Osteoblast (primary cell): ENCODE measurements at regions not wholly inside any gene's neighbourhood (a gene's known extent, or its start where the extent isn't known, plus 50 kb on each side); places are given as distances from the start of the nearest gene placed in this dataset.

Experiments
- DNase-seq: peaks from one replicate; pipeline ENCODE4 v3.0.0; 2011; ENCODE audit warnings: low spot score, mixed read lengths; ENCODE audit not compliant: insufficient read length; ENCODE audit errors: missing footprints
- H2AFZ ChIP-seq: 2 replicates; pipeline ENCODE4 v1.6.0; 2011; ENCODE audit warnings: mild to moderate bottlenecking, low read length
- H3K27ac ChIP-seq: 2 replicates; pipeline ENCODE4 v1.5.1; 2011; ENCODE audit warnings: mild to moderate bottlenecking, low read depth, low read length, moderate library complexity
- H3K27me3 ChIP-seq: 2 replicates; pipeline ENCODE4 v1.6.0; 2012; ENCODE audit warnings: mild to moderate bottlenecking, control low read depth, inconsistent platforms, low read length, moderate library complexity; ENCODE audit not compliant: insufficient read depth
- H3K36me3 ChIP-seq: 2 replicates; pipeline ENCODE4 v1.5.1; 2011; ENCODE audit warnings: mild to moderate bottlenecking, low read length, control low read depth, moderate library complexity; ENCODE audit not compliant: insufficient read depth
- H3K4me1 ChIP-seq: 2 replicates; pipeline ENCODE4 v1.5.1; 2011; ENCODE audit warnings: mild to moderate bottlenecking, low read length, control low read depth, moderate library complexity; ENCODE audit not compliant: insufficient read depth
- H3K4me2 ChIP-seq: 2 replicates; pipeline ENCODE4 v1.6.0; 2011; ENCODE audit warnings: mild to moderate bottlenecking, low read length; ENCODE audit not compliant: insufficient read depth
- H3K4me3 ChIP-seq: fragments of 200-600 bp; sonication (generic); 3 replicates; pipeline ENCODE4 v1.5.1; 2012; ENCODE audit warnings: mild to moderate bottlenecking, low read length, inconsistent platforms; ENCODE audit not compliant: insufficient read depth
- H3K79me2 ChIP-seq: 2 replicates; pipeline ENCODE4 v1.6.0; 2012; ENCODE audit warnings: mild to moderate bottlenecking, low read length, control low read depth, inconsistent platforms; ENCODE audit not compliant: insufficient read depth
- H3K9me3 ChIP-seq: 2 replicates; pipeline ENCODE4 v1.5.1; 2011; ENCODE audit warnings: low read depth, low read length, control low read depth
- H4K20me1 ChIP-seq: 2 replicates; pipeline ENCODE4 v1.6.0; 2012; ENCODE audit warnings: mild to moderate bottlenecking, low read length, control low read depth; ENCODE audit not compliant: insufficient read depth
- CTCF ChIP-seq: IDR thresholded peaks from 2 replicates; pipeline ENCODE4 v1.5.1; 2011; ENCODE audit warnings: mild to moderate bottlenecking, low read depth, low read length, moderate library complexity; ENCODE audit errors: extremely low read depth

- Histone ChIP-seq H3K4me2 (no peak overlapping the region), H3K9me3 (no peaks in the 10 kb centered on the region), H2AFZ (no peak overlapping the region), H3K27me3 (peaks cover 44% of the 10 kb centered on the region), H3K27ac (no peak overlapping the region), H4K20me1 (no peaks in the 10 kb centered on the region), H3K79me2 (no peaks in the 10 kb centered on the region), H3K4me1 (peaks cover 4% of the 10 kb centered on the region), H3K4me3 (no peak overlapping the region), H3K36me3 (no peaks in the 10 kb centered on the region)
- DNase-seq: no peak
- no peak for TF ChIP-seq CTCF
These were observed 142.5 kb upstream of the ID4 start for GRCh38 chr6:19694697-19695096.

GRCh38 chr6:19697744-19698290 is 139.4 kb upstream of the ID4 start:
- Histone ChIP-seq H3K36me3 (no peaks in the 10 kb centered on the region), H4K20me1 (no peaks in the 10 kb centered on the region), H3K9me3 (no peaks in the 10 kb centered on the region), H3K79me2 (no peaks in the 10 kb centered on the region), H2AFZ (no peak overlapping the region), H3K4me3 (no peak overlapping the region), H3K27ac (no peak overlapping the region), H3K4me2 (no peak overlapping the region), H3K4me1 (peaks cover 4% of the 10 kb centered on the region), H3K27me3 (peaks cover 17% of the 10 kb centered on the region)
- DNase-seq: peak; percentile 93
- TF ChIP-seq CTCF: no peak

- no peaks in the 10 kb centered on the region for H3K36me3 ChIP-seq
- H3K4me1 ChIP-seq: peaks cover 4% of the 10 kb centered on the region
- H3K27ac ChIP-seq: no peak overlapping the region
- no peak overlapping the region for H3K4me2 ChIP-seq
- DNase-seq: no peak
- H3K79me2 ChIP-seq: no peaks in the 10 kb centered on the region
- no peaks in the 10 kb centered on the region for H3K9me3 ChIP-seq
- H2AFZ ChIP-seq: no peak overlapping the region
- H3K27me3 ChIP-seq: peaks cover 3% of the 10 kb centered on the region
- H3K4me3 ChIP-seq: no peak overlapping the region
- no peak for TF ChIP-seq CTCF
- no peaks in the 10 kb centered on the region for H4K20me1 ChIP-seq
These were observed 137.2 kb upstream of the ID4 start for GRCh38 chr6:19699932-19700331.

- H3K27ac ChIP-seq: no peak overlapping the region
These were observed 131.6 kb upstream of the ID4 start for GRCh38 chr6:19705606-19706005.

More at GRCh38 chr6:19705606-19706005, 131.6 kb upstream of the ID4 start:
- H3K4me2 ChIP-seq: no peak overlapping the region
- no peaks in the 10 kb centered on the region for H4K20me1 ChIP-seq
- peak; percentile 84 for DNase-seq
- no peaks in the 10 kb centered on the region for H3K9me3 ChIP-seq
- no peak for TF ChIP-seq CTCF
- no peaks in the 10 kb centered on the region for H3K4me1 ChIP-seq
- H3K36me3 ChIP-seq: no peaks in the 10 kb centered on the region
- H2AFZ ChIP-seq: no peak overlapping the region
- no peaks in the 10 kb centered on the region for H3K27me3 ChIP-seq
- no peaks in the 10 kb centered on the region for H3K79me2 ChIP-seq
- no peak overlapping the region for H3K4me3 ChIP-seq
